GM12878 (cell line): ENCODE measurements at regions not wholly inside any gene's neighbourhood (a gene's known extent, or its start where the extent isn't known, plus 50 kb on each side); places are given as distances from the start of the nearest gene placed in this dataset.

ENCODE experiments used
- BMI1 ChIP-seq: fragments of 450-650 bp; IDR thresholded peaks from 2 replicates; pipeline ENCODE4 v1.6.1; 2016; ENCODE audit warnings: mild to moderate bottlenecking, moderate library complexity, borderline replicate concordance
- CHD2 ChIP-seq: IDR thresholded peaks from 2 replicates; pipeline ENCODE4 v1.6.1; 2011; ENCODE audit warnings: low read depth, low read length, improper control_type of control experiment, borderline replicate concordance
- EZH2 ChIP-seq: IDR thresholded peaks from 2 replicates; pipeline ENCODE4 v1.6.1; 2012; ENCODE audit warnings: low read depth, mild to moderate bottlenecking, control low read depth, inconsistent platforms, low read length, borderline replicate concordance; ENCODE audit not compliant: control insufficient read depth
- JUND ChIP-seq: IDR thresholded peaks from 2 replicates; pipeline ENCODE4 v1.6.1; 2012; ENCODE audit warnings: low read depth, mild to moderate bottlenecking, low read length, improper control_type of control experiment, moderate library complexity
- KAT2A ChIP-seq: conservative IDR thresholded peaks from 2 replicates; pipeline ENCODE4 v1.6.1; 2011; ENCODE audit warnings: low read depth, low read length; ENCODE audit not compliant: control insufficient read depth
- SP1 ChIP-seq: IDR thresholded peaks from one replicate; pipeline ENCODE4 v1.6.1; 2011; ENCODE audit warnings: low read depth, low read length
- SREBF2 ChIP-seq: IDR thresholded peaks from 2 replicates; pipeline ENCODE4 v1.6.1; 2012; ENCODE audit warnings: mild to moderate bottlenecking, low read length
- STAT3 ChIP-seq: IDR thresholded peaks from 2 replicates; pipeline ENCODE4 v1.6.1; 2011; ENCODE audit warnings: low read depth, low read length, improper control_type of control experiment
- ZNF274 ChIP-seq: IDR thresholded peaks from one replicate; pipeline ENCODE4 v1.8.0; 2011; ENCODE audit not compliant: insufficient read length, insufficient read depth
- TF ChIP-seq, protein P1 (sequence below), 3 experiments: IDR thresholded peaks in 2 of 3; conservative IDR thresholded peaks in 1 of 3; 2 replicates each; pipeline ENCODE4 v1.5.1; 2011; ENCODE audit warnings: low read depth in 3 of 3, low read length in 3 of 3, mild to moderate bottlenecking in 3 of 3, control low read depth in 2 of 3, moderate library complexity in 2 of 3, inconsistent platforms in 1 of 3, mixed read lengths in 1 of 3; ENCODE audit not compliant: control insufficient read depth in 2 of 3, insufficient read depth in 1 of 3; ENCODE audit errors: extremely low read depth in 1 of 3
- TF ChIP-seq, protein P2 (sequence below): IDR thresholded peaks from 2 replicates; pipeline ENCODE4 v1.6.1; 2011; ENCODE audit warnings: low read depth, mild to moderate bottlenecking, low read length, moderate library complexity, borderline replicate concordance; ENCODE audit errors: extremely low read depth

- no peak for TF ChIP-seq CHD2
- no peak for TF ChIP-seq KAT2A
- TF ChIP-seq, protein P1, sequence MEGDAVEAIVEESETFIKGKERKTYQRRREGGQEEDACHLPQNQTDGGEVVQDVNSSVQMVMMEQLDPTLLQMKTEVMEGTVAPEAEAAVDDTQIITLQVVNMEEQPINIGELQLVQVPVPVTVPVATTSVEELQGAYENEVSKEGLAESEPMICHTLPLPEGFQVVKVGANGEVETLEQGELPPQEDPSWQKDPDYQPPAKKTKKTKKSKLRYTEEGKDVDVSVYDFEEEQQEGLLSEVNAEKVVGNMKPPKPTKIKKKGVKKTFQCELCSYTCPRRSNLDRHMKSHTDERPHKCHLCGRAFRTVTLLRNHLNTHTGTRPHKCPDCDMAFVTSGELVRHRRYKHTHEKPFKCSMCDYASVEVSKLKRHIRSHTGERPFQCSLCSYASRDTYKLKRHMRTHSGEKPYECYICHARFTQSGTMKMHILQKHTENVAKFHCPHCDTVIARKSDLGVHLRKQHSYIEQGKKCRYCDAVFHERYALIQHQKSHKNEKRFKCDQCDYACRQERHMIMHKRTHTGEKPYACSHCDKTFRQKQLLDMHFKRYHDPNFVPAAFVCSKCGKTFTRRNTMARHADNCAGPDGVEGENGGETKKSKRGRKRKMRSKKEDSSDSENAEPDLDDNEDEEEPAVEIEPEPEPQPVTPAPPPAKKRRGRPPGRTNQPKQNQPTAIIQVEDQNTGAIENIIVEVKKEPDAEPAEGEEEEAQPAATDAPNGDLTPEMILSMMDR (IDR thresholded peaks at IDR 0.05 in 2 of 3, conservative IDR thresholded peaks at IDR 0.05 in 1 of 3; ENCODE audit: control insufficient read depth in 2 of 3, extremely low read depth in 1 of 3, insufficient read depth in 1 of 3, low read depth in 3 of 3, low read length in 3 of 3) = no peak
- TF ChIP-seq SP1 = no peak
- TF ChIP-seq EZH2 = no peak
- TF ChIP-seq BMI1 = no peak
- TF ChIP-seq JUND = no peak
- TF ChIP-seq STAT3 = no peak
- TF ChIP-seq, protein P2, sequence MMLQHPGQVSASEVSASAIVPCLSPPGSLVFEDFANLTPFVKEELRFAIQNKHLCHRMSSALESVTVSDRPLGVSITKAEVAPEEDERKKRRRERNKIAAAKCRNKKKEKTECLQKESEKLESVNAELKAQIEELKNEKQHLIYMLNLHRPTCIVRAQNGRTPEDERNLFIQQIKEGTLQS = no peak
- TF ChIP-seq SREBF2 = no peak
- no peak for TF ChIP-seq ZNF274
Measured at GRCh38 chr6:147944122-147944521, 398.5 kb upstream of the SASH1 start.
